ENCODE measurements at regions not wholly inside any gene's neighbourhood (a gene's known extent, or its start where the extent isn't known, plus 50 kb on each side); places are given as distances from the start of the nearest gene placed in this dataset.

DNA sequence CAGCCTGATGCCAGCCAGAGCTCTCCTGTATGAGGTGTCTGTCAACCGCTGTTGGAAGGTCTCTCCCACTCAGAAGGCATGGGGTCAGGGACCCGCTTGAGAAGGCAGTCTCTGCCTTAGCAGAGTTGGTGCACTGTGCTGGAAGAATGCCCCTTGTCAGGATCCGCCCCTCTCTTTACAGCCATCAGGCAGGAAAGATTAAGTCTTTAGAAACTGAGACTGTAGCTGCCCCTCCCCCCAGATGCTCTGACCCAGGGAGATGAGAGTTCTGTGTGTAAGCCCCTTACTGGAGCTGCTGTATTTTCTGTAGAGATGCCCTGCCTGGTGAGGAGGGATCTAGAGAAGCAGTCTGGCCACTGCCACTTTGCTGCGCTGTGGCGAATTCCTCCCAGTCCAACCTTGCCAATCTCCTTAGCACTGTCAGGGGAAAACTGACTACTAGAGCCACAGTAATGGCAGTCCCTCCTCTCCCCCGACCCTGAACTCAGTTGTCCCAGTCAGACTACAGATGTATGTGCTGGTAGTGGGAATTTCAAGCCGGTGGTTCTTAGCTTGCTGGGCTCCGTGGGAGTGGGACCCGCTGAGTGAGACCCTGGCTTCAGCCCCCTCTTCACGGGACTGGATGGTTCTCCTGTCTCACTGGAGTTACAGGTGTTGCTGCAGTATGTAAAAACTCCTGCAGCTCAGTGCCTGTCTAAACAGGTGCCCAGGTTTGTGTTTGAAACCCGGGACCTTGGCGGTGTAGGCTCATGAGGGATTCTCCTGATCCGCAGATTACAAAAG, 285.5 kb upstream of the ZWINT start:
- H3K9ac ChIP-seq (ENCODE audit: low read length), result no peak overlapping the region
- whole genome bisulfite sequencing (ENCODE audit: insufficient coverage), result 95% methylated on average over 9 of the region's 13 CpGs
- POLR2A ChIA-PET, result no interaction called here
- Mint-ChIP-seq H3K9me3 (ENCODE audit: insufficient read depth) (peaks cover 3% of the 10 kb centered on the region), H3K4me1 (peaks cover 1% of the 10 kb centered on the region), H3K4me3 (no peak overlapping the region), H3K27ac (no peak overlapping the region), H3K27me3 (no peaks in the 10 kb centered on the region)
- no peak overlapping the region for H3K4me3 ChIP-seq (ENCODE audit: control extremely low read depth in 1 of 5, extremely low read depth in 1 of 5, insufficient read depth in 1 of 5, low read depth in 2 of 5, low read length in 4 of 5)
- DNase-seq, result no peak
- intact Hi-C loops (cut with micrococcal nuclease), result no loop called here
- no peaks in the 10 kb centered on the region for H3K4me1 ChIP-seq (ENCODE audit: control insufficient read depth in 2 of 2, insufficient read depth in 2 of 2, low read length in 2 of 2)
- H3K4me2 ChIP-seq (replicated peaks; ENCODE audit: low read depth, low read length, poor library complexity, severe bottlenecking), result no peak overlapping the region
- no peaks in the 10 kb centered on the region for H3K79me2 ChIP-seq (ENCODE audit: control insufficient read depth, insufficient read depth, low read length)
- CTCF ChIA-PET, result no interaction called here
- peaks cover 0 to 5% (median 0%) of the 10 kb centered on the region in 3 donors for H3K9me3 ChIP-seq (ENCODE audit: control extremely low read depth in 1 of 3, control insufficient read depth in 2 of 3, insufficient read depth in 1 of 3, low read length in 2 of 3)
- no peak overlapping the region for H2AFZ ChIP-seq (ENCODE audit: insufficient read depth, low read depth, low read length, poor library complexity, severe bottlenecking)
- no peaks in the 10 kb centered on the region for H3K27me3 ChIP-seq (replicated peaks in 1 of 4; ENCODE audit: control extremely low read depth in 1 of 4, control insufficient read depth in 3 of 4, insufficient read depth in 4 of 4, low read length in 3 of 4)
- H3K27ac ChIP-seq (ENCODE audit: low read length in 2 of 2), result no peak overlapping the region
- no peak for ATAC-seq (ENCODE audit: low read depth)
- TF ChIP-seq, protein P1, sequence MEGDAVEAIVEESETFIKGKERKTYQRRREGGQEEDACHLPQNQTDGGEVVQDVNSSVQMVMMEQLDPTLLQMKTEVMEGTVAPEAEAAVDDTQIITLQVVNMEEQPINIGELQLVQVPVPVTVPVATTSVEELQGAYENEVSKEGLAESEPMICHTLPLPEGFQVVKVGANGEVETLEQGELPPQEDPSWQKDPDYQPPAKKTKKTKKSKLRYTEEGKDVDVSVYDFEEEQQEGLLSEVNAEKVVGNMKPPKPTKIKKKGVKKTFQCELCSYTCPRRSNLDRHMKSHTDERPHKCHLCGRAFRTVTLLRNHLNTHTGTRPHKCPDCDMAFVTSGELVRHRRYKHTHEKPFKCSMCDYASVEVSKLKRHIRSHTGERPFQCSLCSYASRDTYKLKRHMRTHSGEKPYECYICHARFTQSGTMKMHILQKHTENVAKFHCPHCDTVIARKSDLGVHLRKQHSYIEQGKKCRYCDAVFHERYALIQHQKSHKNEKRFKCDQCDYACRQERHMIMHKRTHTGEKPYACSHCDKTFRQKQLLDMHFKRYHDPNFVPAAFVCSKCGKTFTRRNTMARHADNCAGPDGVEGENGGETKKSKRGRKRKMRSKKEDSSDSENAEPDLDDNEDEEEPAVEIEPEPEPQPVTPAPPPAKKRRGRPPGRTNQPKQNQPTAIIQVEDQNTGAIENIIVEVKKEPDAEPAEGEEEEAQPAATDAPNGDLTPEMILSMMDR (IDR thresholded peaks at IDR 0.05), result no peak
- no peak for TF ChIP-seq EZH2 (IDR thresholded peaks at IDR 0.05; ENCODE audit: borderline replicate concordance, insufficient read depth, low read depth, low read length, poor library complexity, severe bottlenecking)
- no peaks in the 10 kb centered on the region for H3K36me3 ChIP-seq (replicated peaks in 1 of 2; ENCODE audit: control extremely low read depth in 1 of 2, control insufficient read depth in 1 of 2, extremely low read depth in 1 of 2, insufficient read depth in 2 of 2, low read length in 1 of 2)
- H4K20me1 ChIP-seq (ENCODE audit: control insufficient read depth, insufficient read depth, low read length, poor library complexity, severe bottlenecking), result no peaks in the 10 kb centered on the region

DNA sequence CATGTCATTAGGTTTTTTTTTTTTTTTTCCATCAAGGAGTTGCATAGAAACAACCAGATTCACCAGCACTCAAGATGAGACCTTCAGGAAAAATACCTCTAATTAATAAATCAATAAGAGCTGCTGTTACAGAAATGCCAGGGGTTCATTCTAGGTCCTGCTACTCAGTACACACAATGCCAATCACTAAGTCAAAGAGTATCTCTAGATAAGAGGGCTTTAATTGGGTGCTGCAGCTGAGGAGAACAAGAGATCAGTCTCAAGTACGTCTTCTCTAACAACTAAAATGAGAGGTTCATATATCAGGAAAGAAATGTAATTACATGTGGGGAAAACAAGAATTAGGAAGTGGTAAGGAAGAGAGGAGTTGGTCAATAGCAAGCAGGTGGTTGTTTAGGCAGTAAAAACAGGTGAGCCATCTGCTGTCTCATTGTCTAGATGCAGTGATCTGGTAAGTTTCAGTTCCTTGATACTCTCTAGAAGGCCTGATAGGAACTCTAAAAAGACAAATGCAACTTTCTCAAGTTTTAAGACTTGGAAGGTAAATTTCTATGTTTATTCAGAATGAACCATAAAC, 272.9 kb upstream of the ZWINT start:
- Mint-ChIP-seq H3K4me1 (peaks cover 26% of the 10 kb centered on the region), H3K27ac (peak overlapping the region; percentile 86), H3K9me3 (ENCODE audit: insufficient read depth) (peaks cover 4% of the 10 kb centered on the region), H3K27me3 (no peaks in the 10 kb centered on the region), H3K4me3 (peak overlapping the region; percentile 58)
- H3K36me3 ChIP-seq (replicated peaks in 1 of 2; ENCODE audit: control extremely low read depth in 1 of 2, control insufficient read depth in 1 of 2, extremely low read depth in 1 of 2, insufficient read depth in 2 of 2, low read length in 1 of 2), result no peaks in the 10 kb centered on the region
- ATAC-seq (ENCODE audit: low read depth), result peak; percentile 93
- H3K27ac ChIP-seq (ENCODE audit: low read length in 2 of 2), result peak overlapping the region; percentile 37 to 56
- POLR2A ChIA-PET, result no interaction called here
- H3K9me3 ChIP-seq (ENCODE audit: control extremely low read depth in 1 of 3, control insufficient read depth in 2 of 3, insufficient read depth in 1 of 3, low read length in 2 of 3), result peaks cover 0 to 2% (median 0%) of the 10 kb centered on the region in 3 donors
- H3K79me2 ChIP-seq (ENCODE audit: control insufficient read depth, insufficient read depth, low read length), result no peaks in the 10 kb centered on the region
- H3K4me1 ChIP-seq (ENCODE audit: control insufficient read depth in 2 of 2, insufficient read depth in 2 of 2, low read length in 2 of 2), result peaks cover 11 to 16% of the 10 kb centered on the region in 2 donors
- WGBS (ENCODE audit: insufficient coverage), result no CpG with 5 or more reads among the region's 1 CpG
- no peak overlapping the region for H2AFZ ChIP-seq (ENCODE audit: insufficient read depth, low read depth, low read length, poor library complexity, severe bottlenecking)
- CTCF ChIA-PET, result no interaction called here
- H4K20me1 ChIP-seq (ENCODE audit: control insufficient read depth, insufficient read depth, low read length, poor library complexity, severe bottlenecking), result no peaks in the 10 kb centered on the region
- no peaks in the 10 kb centered on the region for H3K27me3 ChIP-seq (replicated peaks in 1 of 4; ENCODE audit: control extremely low read depth in 1 of 4, control insufficient read depth in 3 of 4, insufficient read depth in 4 of 4, low read length in 3 of 4)
- peak overlapping the region in 1 of 5 experiments; percentile 35 for H3K4me3 ChIP-seq (ENCODE audit: control extremely low read depth in 1 of 5, extremely low read depth in 1 of 5, insufficient read depth in 1 of 5, low read depth in 2 of 5, low read length in 4 of 5)
- peak; percentile 63 for DNase-seq
- peak overlapping the region; percentile 44 for H3K4me2 ChIP-seq (replicated peaks; ENCODE audit: low read depth, low read length, poor library complexity, severe bottlenecking)
- intact Hi-C loops (cut with micrococcal nuclease), result loop anchor here (1.0 to 10.0 kb wide), 2 partner anchors 12 to 269 kb away; partner anchors contain the start of gene ZWINT
- no peak overlapping the region for H3K9ac ChIP-seq (ENCODE audit: low read length)
- TF ChIP-seq, protein P1 (IDR thresholded peaks at IDR 0.05), result no peak
